Dermis blood vessel endothelial cell (primary cell): ENCODE measurements at regions not wholly inside any gene's neighbourhood (a gene's known extent, or its start where the extent isn't known, plus 50 kb on each side); places are given as distances from the start of the nearest gene placed in this dataset.

Source experiments
- DNase-seq: peaks from one replicate; pipeline ENCODE4 v3.0.0; 2010

DNA sequence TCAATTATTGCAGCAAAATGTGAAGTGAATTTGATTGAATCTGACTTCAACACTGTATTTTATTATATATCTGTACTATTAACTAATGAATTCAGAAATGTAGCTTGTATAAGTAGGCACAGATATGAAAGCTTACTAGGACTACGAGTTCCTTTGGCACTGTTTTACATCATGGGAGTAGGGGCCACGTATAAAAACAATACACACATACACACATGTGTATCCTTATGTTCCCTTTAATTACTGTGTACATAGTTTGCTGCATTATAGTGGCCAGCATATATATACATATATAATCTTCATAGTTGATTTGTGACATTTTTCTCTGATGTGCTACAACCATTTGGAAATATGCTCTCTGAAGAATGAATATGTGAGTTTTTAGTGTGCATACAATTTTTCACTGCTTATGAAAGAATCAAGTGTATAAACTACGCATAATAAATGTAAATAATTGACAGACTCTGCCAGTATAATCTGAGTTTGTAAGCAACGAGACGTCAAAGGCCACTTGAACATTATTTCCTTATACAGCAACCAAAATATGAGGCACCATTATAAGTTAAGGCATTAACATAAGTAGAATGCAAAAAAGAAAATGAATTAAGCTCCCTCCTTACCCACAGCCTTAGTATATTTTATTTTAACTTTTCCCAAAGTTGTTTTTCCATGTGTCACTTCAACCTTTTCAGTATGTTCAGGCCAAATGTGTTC lies 98.1 kb upstream of the GALNT5 start:
- DNase-seq: no peak

DNA sequence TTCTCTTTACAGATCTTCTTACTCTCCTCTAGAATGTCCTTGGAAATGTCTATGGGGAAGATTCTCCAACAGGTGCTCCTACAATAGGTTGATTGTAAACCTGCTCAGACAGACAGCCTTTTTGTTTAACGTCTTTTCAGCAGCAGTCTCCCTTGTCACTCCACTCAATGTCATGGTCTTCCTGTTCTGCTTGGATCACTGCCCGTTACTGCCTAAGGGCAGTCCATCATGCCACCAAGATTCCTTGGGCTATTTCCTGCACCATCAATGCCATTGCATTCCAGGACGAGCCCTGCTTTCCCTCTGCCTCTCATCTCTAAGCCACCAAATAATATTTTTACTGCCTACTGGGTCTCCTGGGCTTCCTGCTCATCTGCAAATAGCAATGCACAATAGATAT lies 97.4 kb upstream of the GALNT5 start:
- no peak for DNase-seq

DNA sequence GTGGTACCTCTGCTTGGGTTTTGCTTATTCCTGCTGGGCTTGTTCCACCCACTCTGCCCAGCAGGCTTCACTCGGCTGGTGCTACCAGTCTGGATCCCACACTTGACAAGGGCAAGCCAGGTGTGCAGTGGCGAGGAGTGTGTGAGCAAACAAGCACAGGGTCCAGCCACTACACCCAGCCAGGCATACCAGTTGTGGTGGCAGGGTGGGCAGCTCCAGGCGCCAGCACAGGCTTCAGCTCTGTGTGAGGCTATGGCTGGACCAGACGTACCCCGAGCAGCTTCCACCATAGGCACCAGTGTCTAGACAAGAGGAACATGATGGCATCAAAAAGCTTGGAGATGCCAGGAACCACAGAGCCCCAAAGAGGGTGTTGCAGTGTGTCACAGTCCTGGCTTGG lies 93.1 kb upstream of the GALNT5 start:
- no peak for DNase-seq

DNA sequence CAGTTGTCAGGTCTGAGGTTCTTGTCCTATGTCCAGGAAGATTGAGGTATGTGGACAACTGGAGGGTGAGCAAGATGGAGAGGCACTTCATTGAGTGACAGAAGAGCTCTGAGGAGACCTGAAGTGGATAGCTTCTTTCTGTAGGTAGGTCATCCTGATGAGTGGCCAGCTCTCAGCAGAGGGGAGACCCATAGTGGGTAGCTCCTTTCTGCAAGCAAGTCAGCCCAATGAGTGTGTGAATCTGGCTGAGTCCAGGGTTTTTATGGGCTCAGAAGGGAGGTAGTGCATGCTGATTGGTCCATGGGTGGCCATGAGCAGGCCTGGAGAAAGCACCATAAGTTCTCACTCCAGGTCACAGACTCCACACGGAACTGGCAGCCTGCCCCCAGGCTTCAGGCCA lies 92.6 kb upstream of the GALNT5 start:
- no peak for DNase-seq

DNA sequence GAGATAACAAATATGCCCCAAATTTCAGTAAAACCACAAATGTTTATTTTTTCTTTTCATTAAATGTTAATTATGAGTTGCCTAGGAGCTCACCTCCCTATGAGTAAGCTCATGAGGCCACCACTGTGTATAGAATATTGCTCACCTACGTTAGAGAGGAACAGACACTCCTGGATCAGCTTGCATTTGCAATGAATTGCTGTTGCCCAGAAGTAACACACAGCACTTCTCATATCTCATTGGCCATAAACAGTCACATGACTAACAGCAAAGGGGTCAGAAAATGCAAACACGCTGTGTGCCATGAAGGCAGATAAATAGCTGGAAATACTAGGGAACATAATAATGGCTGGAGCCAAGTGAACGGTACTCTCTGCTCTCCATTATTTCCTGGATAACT lies 89.0 kb upstream of the GALNT5 start:
- no peak for DNase-seq

DNA sequence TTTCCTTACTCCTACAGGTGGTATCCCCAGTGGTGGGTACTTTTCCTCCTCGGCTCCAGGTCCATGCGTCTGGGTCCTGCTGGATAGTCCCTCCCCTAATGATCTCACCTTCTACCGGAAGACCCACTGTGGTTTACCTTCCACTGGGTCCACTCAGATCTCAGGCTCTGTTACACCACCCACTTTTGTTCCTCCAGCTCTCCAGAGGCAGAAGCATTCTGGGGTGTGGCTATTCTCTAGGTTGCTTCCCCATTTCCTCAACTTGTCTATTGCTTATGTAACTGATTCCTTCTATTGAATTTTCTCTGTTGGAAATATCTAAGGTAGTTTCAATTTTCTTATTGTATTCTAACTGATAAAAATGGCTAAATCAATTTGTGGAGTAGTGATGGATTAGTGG lies 87.6 kb upstream of the GALNT5 start:
- DNase-seq: no peak

DNA sequence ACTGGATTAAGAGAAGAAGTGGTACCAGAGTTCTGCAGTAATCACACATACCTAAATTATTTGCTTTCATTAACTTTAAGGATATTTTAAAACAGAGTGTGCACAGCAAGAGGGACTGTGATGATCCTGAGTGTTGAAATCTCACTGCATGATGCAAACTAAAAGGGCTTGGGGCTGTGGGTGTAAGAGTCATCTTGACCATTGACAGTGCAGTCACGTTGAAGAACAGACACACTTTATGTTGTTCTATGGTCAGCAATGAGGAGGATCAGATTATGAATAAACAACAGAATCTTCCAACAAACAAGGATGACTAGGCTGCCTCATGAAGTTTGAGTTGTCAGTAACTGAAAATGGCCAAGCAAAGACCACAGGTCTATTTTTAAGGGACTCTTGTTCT lies 87.2 kb upstream of the GALNT5 start:
- no peak for DNase-seq

DNA sequence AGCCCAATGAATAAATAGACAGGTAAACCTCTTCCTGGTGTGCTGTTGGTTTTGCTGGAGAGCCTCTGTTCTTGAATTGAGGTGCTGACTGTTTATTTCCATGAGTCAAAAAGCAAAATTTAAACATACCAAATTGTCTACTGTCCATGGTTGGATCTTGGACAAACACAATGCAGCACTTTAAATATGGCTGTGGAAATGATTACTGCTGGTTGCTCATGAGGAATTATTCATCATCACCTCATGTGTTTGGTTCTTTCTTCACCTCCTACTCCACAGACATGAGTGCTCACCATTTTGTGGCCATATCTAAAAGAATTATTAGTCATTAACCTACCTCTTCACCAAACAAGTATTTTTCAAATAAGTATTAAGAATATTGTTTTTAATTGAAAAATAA lies 85.3 kb upstream of the GALNT5 start:
- no peak for DNase-seq

DNA sequence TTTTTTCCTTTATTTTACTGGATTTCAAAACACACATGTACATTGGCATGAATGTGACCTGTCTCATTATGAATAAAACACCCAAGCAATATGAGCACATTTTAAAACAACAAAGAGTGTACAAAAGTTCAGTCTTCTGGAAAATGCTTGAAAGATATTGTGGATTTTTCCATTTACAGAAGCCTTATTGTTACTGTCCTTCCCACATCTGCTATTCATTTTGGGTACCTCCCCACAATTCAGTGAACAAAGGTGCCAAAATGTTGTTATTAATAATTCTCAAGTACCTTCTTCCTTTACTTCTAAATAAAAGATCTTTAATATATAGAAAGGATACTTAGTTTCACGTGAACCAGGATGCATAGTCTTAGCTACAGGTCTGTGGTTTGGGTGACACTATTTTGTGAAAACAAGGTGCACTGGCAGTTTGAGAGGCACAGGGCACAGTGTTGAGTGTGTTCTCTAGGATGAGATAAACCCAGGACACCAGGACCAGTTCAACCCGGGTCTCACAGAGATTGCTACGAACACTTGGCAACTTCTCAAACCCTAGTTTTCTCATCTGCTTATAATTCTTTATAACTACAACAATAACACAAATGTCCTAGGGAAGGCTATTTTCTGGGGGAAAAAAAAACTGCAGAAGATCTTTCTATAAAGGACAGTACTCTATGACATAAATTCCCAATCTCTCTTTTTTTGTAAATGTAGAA lies 84.5 kb upstream of the GALNT5 start:
- DNase-seq: no peak

DNA sequence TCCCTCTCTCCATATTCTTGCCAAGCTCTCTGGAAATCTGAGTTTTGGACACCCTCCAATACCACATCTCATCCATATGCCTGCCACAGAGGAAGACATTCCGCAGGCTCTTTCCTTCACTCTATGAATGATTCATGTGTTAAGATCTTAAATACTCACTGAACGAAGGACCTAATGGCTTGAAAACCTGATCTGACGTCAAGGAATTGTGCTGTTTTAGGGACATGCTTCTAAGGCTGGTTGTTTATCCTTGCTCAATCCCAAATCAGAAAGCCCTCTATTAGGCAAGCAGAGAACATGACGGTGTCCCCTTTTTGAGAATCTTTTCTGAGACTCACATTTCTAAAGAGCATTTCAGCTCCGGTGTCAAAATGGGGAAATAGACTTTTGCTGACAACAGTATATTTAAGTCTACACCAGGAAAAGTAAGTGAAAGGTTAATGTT lies 83.7 kb upstream of the GALNT5 start:
- DNase-seq: peak; percentile 85

DNA sequence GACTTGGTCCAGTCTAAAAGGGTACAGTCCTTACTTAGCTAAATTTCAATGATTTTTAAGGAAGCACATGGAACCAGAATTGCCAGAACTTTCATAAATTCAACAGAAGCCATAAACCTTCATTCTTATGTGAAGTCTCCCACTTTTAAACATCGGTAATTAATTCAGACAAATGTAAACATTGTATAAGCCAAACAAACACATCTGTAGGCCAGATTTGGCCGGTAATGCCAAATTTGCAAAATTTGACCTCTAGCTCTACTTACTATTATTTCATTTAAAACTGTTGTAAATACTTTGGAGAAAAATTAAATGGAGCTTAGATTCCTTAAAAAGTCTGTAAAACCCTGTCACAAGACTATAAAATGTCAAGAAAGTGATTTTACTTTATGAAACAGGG lies 83.2 kb upstream of the GALNT5 start:
- no peak for DNase-seq

DNA sequence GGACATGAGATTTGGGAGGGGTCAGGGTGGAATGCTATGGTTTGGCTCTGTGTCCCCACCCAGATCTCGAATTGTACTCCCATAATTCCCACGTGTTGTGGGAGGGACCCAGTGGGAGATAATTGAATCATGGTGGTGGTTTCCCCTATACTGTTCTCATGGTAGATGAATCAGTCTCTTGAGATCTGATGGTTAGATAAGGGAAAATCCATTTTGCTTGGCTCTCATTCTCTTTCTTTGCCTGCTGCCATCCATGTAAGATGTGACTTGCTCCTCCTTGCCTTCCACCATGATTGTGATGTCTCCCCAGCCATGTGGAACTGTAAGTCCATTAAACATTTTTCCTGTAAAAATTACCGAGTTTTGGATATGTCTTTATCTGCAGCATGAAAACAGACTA lies 80.9 kb upstream of the GALNT5 start:
- DNase-seq: no peak

DNA sequence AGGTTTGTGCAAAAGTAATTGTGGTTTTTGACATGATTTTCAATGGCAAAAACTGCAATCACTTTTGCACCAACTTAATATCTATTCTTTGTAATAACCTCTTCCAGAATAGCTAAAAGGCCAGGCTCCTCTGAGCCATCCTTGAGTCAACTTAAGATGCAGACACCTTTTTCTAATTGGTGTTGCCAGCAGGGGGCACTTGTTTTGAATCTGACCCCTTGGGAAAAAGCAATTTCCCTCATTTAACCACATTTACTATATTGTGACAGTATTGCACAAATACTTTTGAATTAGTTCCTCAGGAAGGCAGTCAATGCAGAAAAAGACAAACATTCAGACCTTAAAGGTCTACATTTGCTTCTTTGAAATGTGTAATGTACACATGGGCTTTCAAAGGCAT lies 78.6 kb upstream of the GALNT5 start:
- DNase-seq: peak; percentile 11

DNA sequence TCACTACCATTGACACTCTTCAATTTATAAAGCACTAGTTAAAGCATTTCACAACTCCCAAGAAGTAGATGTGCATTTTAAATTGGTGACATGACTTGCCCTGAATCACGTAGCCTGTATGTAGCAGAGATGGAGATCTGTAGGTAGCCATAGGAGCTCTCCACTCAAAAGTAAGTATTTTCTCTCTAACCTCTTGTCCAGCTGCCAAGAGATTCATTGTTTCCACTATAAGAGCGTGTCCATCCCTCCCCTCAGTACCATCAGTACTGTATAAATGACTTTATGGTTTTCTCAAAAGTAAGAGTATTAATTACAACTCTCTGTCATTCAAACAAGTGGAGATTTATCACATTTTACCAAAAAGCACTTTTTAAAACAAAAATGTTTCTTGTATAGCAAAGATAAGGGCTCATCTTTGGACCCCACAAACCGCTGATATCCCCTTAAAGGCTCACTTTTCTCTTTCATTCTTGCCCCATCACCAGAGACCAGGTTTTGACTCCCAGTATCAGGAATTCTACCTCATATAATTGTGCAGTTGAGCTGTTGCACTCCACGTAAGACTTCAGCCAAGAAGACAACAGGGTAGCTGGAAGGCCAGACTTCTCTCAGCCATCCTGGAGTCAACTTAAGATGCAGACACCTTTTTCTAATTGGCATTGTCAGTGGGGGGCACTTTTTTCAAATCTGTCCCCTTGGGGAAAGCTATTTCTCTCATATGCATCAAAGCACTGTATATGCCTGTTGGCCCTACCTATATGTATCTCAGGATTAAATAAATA lies 78.0 kb upstream of the GALNT5 start:
- DNase-seq: no peak

DNA sequence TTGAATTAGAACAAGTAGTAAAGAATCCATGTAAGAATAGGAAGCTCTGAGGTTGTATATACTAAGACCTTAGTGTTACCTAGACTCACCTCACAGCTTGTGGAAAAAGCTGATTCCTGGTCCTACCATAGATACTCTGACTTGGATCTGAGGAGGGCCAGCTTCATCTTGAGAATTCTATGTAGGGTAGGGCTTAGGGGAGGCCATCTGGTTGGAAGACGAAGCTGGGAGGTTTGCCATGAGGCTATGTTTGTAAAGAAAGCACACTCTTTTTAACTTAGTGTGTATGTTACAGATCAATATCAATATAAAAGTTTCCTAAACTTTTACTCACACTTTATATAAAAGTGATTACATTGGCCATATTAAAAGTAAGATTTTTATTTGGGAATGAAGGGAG lies 77.1 kb upstream of the GALNT5 start:
- no peak for DNase-seq

DNA sequence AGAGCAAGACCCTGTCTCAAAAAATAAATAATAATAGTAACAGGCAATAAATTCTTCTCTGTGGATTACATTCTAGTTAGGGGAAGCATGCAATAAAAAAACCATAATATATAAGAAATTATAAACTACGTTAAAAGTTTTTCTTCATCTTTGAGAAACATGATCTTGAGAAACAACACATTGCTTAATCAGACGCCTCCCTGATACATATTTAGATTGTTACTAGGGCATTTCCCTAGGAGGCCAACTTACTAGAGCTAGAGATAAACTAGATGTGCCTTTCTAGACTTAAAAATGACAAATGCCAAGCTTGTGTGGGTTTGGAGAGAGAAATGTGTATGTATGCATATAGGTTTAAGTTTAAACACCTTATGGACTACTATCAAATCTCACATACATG lies 76.3 kb upstream of the GALNT5 start:
- no peak for DNase-seq

DNA sequence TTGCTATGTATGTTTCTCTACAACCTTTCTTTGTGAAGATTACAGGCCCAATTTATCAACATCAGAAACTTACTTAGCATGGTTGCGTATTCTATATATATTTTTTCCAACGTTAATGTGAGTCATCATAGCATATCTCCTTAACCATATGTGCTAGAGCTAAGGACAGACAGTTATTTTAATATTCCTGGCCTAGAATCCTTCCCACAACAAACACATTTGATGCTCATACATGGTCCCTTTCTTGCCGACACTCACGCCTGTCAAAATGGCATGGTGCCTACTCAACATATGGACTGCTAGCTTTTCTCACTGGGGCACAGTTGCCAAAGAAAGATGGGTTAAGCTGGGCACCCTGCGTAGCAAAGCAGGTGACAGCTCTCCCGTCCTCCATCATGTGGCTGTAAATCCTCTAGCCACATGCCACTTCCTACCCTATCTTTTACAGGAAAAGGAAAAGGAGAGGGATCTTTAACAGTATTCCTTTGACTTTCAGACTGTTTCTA lies 75.2 kb upstream of the GALNT5 start:
- peak; percentile 38 for DNase-seq

DNA sequence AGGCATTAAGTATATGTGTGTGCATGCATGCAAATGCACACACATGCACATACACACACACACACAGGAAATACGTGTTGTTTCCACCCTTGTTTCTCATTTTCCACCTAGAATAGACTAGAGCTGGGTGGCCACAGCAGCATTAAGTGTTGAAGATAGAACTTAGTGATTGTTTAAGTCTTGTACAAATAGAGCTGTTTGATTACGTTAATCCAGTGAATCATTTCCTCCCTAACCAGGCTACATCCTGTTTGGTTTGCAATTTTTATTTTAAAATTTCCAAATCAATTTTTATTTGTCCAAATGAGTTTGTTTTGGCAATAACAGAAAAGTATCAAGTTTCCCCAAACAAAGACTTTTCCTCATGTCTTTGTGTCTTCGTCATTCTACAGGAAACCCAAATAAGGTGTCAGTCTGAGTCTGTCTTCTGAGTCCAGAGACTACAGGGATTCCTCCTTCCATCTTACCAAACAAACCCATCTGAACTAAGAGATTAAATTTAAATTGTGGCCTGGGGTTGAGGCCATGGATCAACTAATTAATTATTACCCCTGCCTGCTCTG lies 74.6 kb upstream of the GALNT5 start:
- peak; percentile 89 for DNase-seq

DNA sequence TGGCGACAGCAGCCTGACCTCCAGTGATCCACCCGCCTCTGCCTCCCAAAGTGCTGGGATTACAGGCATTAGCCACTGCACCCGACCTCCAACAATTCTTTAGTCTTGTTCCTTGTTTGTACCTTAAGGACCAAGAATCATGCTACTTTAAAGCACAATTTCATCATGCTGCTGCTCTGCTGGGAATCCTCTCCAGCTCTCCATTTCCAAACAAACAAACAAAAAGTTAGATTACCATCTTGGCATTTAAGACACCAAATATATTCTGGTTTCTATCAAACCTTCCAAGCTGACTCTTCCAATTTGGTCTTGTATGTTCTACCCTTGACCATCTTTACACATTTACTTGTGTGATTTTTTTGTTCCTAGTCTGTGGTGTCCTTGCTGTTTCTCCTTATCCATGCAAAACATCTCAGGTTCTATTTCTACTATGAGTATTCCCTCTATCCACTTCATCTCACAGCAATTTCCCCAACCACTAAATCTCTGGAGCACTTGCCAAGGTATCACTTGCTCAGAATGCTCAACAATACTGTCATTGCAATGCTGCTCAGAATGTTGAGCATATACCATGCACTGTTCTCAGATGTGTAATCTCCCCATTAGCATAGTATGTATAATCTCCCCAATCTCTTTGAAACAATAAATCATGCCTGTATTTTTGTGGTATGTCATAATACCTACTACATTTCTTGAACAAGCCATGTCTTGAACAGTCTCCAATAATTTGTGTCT lies 73.2 kb upstream of the GALNT5 start:
- no peak for DNase-seq

DNA sequence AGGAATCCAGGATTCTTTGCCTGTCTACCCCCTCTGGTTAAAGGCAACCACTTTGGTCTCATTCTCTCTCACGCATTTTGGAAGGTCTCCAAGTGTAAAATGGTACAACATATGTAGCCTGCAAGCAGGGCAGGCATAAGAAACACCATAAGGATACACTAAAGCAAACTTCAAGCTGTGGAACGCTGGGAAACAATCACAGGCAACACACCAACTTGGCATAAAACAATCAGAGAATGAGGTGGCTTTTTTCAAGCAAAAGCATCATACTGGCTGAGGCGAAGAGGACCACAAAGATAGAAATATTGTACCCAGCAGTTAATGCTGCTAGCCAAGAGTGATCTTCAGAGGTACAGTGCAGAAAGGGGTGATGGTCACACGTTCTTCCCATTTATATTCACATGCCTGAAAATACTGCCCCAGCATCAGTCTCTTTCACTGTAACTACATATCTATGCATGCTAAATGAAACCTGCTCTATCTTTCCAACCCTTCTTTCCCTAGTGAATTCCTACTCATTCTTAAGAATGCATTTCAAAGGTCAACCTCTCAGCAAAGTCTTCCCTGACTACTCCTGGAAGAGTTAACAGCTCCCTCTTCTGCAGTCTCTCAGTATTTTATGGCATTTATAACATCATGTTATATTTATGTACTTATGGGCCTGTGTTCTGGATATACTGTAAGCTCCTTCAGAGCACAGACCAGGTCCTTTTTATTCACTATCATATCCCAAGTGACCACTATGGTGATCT lies 71.9 kb upstream of the GALNT5 start:
- DNase-seq: peak; percentile 7

DNA sequence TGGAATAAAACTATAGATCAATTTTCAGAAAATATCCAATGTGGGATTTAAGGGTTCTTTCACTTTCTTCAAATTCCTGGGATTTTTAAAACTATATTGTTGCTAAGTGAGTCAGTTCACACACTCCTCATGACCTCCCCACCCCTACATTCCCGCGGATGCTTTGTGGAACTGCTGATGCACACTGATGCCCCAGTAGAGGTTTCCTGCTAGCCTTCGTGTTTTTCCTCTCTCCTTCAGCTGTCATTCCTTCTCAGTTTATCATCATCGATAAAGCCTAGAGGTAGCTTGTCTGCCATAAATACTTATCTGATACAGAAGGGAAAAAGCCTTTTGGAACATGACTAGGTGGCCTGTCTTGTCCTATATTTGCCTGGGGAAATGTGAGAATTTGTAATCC lies 67.4 kb upstream of the GALNT5 start:
- peak; percentile 70 for DNase-seq

DNA sequence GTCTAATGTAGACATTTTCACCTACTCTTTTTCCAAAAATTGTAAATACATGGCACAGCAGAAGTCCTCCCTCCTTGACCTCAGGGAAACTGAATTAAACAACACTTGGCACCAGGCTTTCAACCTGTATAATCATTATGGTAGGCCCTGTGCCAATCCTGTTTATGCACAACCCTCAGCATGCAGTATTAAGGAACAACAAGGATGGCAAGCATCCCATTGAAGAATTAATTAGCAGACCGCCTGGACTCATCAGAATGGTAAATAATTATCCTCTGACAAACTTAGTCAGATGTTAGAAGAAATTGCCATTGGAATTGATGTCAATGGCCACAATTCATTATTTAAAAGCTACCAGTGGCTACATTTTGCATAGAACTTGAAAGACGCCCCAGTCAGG lies 66.3 kb upstream of the GALNT5 start:
- no peak for DNase-seq
